ENCODE measurements at regions not wholly inside any gene's neighbourhood (a gene's known extent, or its start where the extent isn't known, plus 50 kb on each side); places are given as distances from the start of the nearest gene placed in this dataset.
"Not testable (repeated sequence)": the region's sequence is repeated elsewhere in the genome, so short reads cannot be mapped to it uniquely, and the experiment has no call there.

GRCh38 chr18:35890323-35890722 lies 82.2 kb upstream of the RMP24 start:
- Histone ChIP-seq H3K79me2 (ENCODE audit: control insufficient read depth, insufficient read depth, low read length) (no peaks in the 10 kb centered on the region), H3K9ac (ENCODE audit: low read length) (no peak overlapping the region), H3K9me3 (ENCODE audit: control extremely low read depth in 1 of 3, control insufficient read depth in 2 of 3, insufficient read depth in 1 of 3, low read length in 2 of 3) (peaks cover 0 to 3% (median 0%) of the 10 kb centered on the region in 3 donors), H3K4me1 (ENCODE audit: control insufficient read depth in 2 of 2, insufficient read depth in 2 of 2, low read length in 2 of 2) (no peaks in the 10 kb centered on the region), H3K27me3 (replicated peaks in 1 of 4; ENCODE audit: control extremely low read depth in 1 of 4, control insufficient read depth in 3 of 4, insufficient read depth in 4 of 4, low read length in 3 of 4) (peaks cover 0 to 8% (median 0%) of the 10 kb centered on the region in 4 experiments), H3K36me3 (replicated peaks in 1 of 2; ENCODE audit: control extremely low read depth in 1 of 2, control insufficient read depth in 1 of 2, extremely low read depth in 1 of 2, insufficient read depth in 2 of 2, low read length in 1 of 2) (no peaks in the 10 kb centered on the region), H3K27ac (ENCODE audit: low read length in 2 of 2) (no peak overlapping the region), H2AFZ (ENCODE audit: insufficient read depth, low read depth, low read length, poor library complexity, severe bottlenecking) (no peak overlapping the region), H3K4me3 (ENCODE audit: control extremely low read depth in 1 of 5, extremely low read depth in 1 of 5, insufficient read depth in 1 of 5, low read depth in 2 of 5, low read length in 4 of 5) (no peak overlapping the region), H4K20me1 (ENCODE audit: control insufficient read depth, insufficient read depth, low read length, poor library complexity, severe bottlenecking) (no peaks in the 10 kb centered on the region), H3K4me2 (replicated peaks; ENCODE audit: low read depth, low read length, poor library complexity, severe bottlenecking) (no peak overlapping the region)
- WGBS (ENCODE audit: insufficient coverage) = 100% methylated on average over 3 of the region's 3 CpGs
- Mint-ChIP-seq H3K27me3 (peaks cover 38% of the 10 kb centered on the region), H3K9me3 (ENCODE audit: insufficient read depth) (peaks cover 8% of the 10 kb centered on the region), H3K27ac (no peak overlapping the region), H3K4me3 (no peak overlapping the region), H3K4me1 (no peaks in the 10 kb centered on the region)
- DNase-seq (no peak), ATAC-seq (ENCODE audit: low read depth) (no peak)
- intact Hi-C loops (cut with micrococcal nuclease) = no loop called here
- ChIA-PET CTCF (no interaction called here), POLR2A (no interaction called here)
- no peak for TF ChIP-seq EZH2 (IDR thresholded peaks at IDR 0.05; ENCODE audit: borderline replicate concordance, insufficient read depth, low read depth, low read length, poor library complexity, severe bottlenecking)
- TF ChIP-seq CTCF (IDR thresholded peaks at IDR 0.05) = no peak

GRCh38 chr18:35892118-35892517 lies 80.4 kb upstream of the RMP24 start:
- H3K79me2 ChIP-seq (ENCODE audit: control insufficient read depth, insufficient read depth, low read length) = no peaks in the 10 kb centered on the region

GRCh38 chr18:35897481-35897880 lies 75.0 kb upstream of the RMP24 start:
- H3K27ac ChIP-seq (ENCODE audit: low read length in 2 of 2); H3K79me2 ChIP-seq (ENCODE audit: control insufficient read depth, insufficient read depth, low read length); H3K4me3 Mint-ChIP-seq; ATAC-seq (ENCODE audit: low read depth); H2AFZ ChIP-seq (ENCODE audit: insufficient read depth, low read depth, low read length, poor library complexity, severe bottlenecking); POLR2A ChIA-PET; H3K27ac Mint-ChIP-seq; H4K20me1 ChIP-seq (ENCODE audit: control insufficient read depth, insufficient read depth, low read length, poor library complexity, severe bottlenecking); H3K9me3 Mint-ChIP-seq (ENCODE audit: insufficient read depth); H3K36me3 ChIP-seq (replicated peaks in 1 of 2; ENCODE audit: control extremely low read depth in 1 of 2, control insufficient read depth in 1 of 2, extremely low read depth in 1 of 2, insufficient read depth in 2 of 2, low read length in 1 of 2); H3K4me3 ChIP-seq (ENCODE audit: control extremely low read depth in 1 of 5, extremely low read depth in 1 of 5, insufficient read depth in 1 of 5, low read depth in 2 of 5, low read length in 4 of 5); H3K9ac ChIP-seq (ENCODE audit: low read length); DNase-seq; H3K4me1 ChIP-seq (ENCODE audit: control insufficient read depth in 2 of 2, insufficient read depth in 2 of 2, low read length in 2 of 2); H3K9me3 ChIP-seq (ENCODE audit: control extremely low read depth in 1 of 3, control insufficient read depth in 2 of 3, insufficient read depth in 1 of 3, low read length in 2 of 3); intact Hi-C loops (cut with micrococcal nuclease); H3K27me3 ChIP-seq (replicated peaks in 1 of 4; ENCODE audit: control extremely low read depth in 1 of 4, control insufficient read depth in 3 of 4, insufficient read depth in 4 of 4, low read length in 3 of 4); H3K4me2 ChIP-seq (replicated peaks; ENCODE audit: low read depth, low read length, poor library complexity, severe bottlenecking); CTCF ChIA-PET; H3K4me1 Mint-ChIP-seq: not testable (repeated sequence)
- peaks cover 34% of the 10 kb centered on the region for H3K27me3 Mint-ChIP-seq
- WGBS (ENCODE audit: insufficient coverage) = 89% methylated on average over 10 of the region's 13 CpGs

More at GRCh38 chr18:35892118-35892517, 80.4 kb upstream of the RMP24 start:
- TF ChIP-seq EZH2 (IDR thresholded peaks at IDR 0.05; ENCODE audit: borderline replicate concordance, insufficient read depth, low read depth, low read length, poor library complexity, severe bottlenecking) (no peak), CTCF (IDR thresholded peaks at IDR 0.05) (no peak)
- peaks cover 0 to 8% (median 0%) of the 10 kb centered on the region in 4 experiments for H3K27me3 ChIP-seq (replicated peaks in 1 of 4; ENCODE audit: control extremely low read depth in 1 of 4, control insufficient read depth in 3 of 4, insufficient read depth in 4 of 4, low read length in 3 of 4)
- peaks cover 44% of the 10 kb centered on the region for H3K27me3 Mint-ChIP-seq
- peaks cover 8% of the 10 kb centered on the region for H3K9me3 Mint-ChIP-seq (ENCODE audit: insufficient read depth)
- DNase-seq = no peak
- intact Hi-C loops (cut with micrococcal nuclease) = no loop called here
- no peak for ATAC-seq (ENCODE audit: low read depth)
- no peak overlapping the region for H3K27ac ChIP-seq (ENCODE audit: low read length in 2 of 2)
- CTCF ChIA-PET = no interaction called here
- H3K9ac ChIP-seq (ENCODE audit: low read length) = no peak overlapping the region
- H3K4me3 ChIP-seq (ENCODE audit: control extremely low read depth in 1 of 5, extremely low read depth in 1 of 5, insufficient read depth in 1 of 5, low read depth in 2 of 5, low read length in 4 of 5) = no peak overlapping the region
- H2AFZ ChIP-seq (ENCODE audit: insufficient read depth, low read depth, low read length, poor library complexity, severe bottlenecking) = no peak overlapping the region
- no peaks in the 10 kb centered on the region for H3K36me3 ChIP-seq (replicated peaks in 1 of 2; ENCODE audit: control extremely low read depth in 1 of 2, control insufficient read depth in 1 of 2, extremely low read depth in 1 of 2, insufficient read depth in 2 of 2, low read length in 1 of 2)
- H4K20me1 ChIP-seq (ENCODE audit: control insufficient read depth, insufficient read depth, low read length, poor library complexity, severe bottlenecking) = no peaks in the 10 kb centered on the region
- H3K27ac Mint-ChIP-seq = no peak overlapping the region
- peaks cover 0 to 5% (median 0%) of the 10 kb centered on the region in 3 donors for H3K9me3 ChIP-seq (ENCODE audit: control extremely low read depth in 1 of 3, control insufficient read depth in 2 of 3, insufficient read depth in 1 of 3, low read length in 2 of 3)
- H3K4me2 ChIP-seq (replicated peaks; ENCODE audit: low read depth, low read length, poor library complexity, severe bottlenecking) = no peak overlapping the region
- H3K4me1 ChIP-seq (ENCODE audit: control insufficient read depth in 2 of 2, insufficient read depth in 2 of 2, low read length in 2 of 2) = no peaks in the 10 kb centered on the region
- no peak overlapping the region for H3K4me3 Mint-ChIP-seq
- H3K4me1 Mint-ChIP-seq = no peaks in the 10 kb centered on the region
- POLR2A ChIA-PET = no interaction called here

Data from B cell (primary cell).